ENCODE measurements at regions not wholly inside any gene's neighbourhood (a gene's known extent, or its start where the extent isn't known, plus 50 kb on each side); places are given as distances from the start of the nearest gene placed in this dataset.

DNA sequence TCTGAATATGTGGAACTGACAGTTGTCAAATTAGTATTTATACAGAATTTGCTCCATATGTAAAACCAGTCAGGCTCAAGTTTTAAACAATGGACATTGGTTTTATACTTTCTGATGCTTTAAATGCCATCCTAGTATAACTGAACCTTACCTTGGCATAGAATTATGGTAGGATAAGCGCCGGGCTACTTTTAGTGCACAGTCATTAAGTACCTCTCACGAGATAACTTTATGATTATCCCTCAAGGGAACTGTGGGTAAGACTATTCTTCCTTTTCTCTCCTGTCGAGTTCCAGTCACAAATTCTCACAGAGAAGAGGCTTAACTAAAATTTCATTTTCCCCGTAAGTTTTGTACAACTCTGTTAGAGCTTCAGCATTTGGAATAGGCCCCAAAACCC lies 110.6 kb upstream of the PTPRK start:
- TF ChIP-seq CTCF (conservative IDR thresholded peaks at IDR 0.05) (no peak), ZFX (IDR thresholded peaks at IDR 0.05) (no peak)
